ENCODE measurements at regions not wholly inside any gene's neighbourhood (a gene's known extent, or its start where the extent isn't known, plus 50 kb on each side); places are given as distances from the start of the nearest gene placed in this dataset.

- H3K36me3 ChIP-seq = no peaks in the 10 kb centered on the region
- DNase-seq (no peak), ATAC-seq (no peak)
- no peak overlapping the region for H3K4me3 ChIP-seq
- H3K9me3 ChIP-seq = no peaks in the 10 kb centered on the region
- H3K27ac ChIP-seq = no peak overlapping the region
- intact Hi-C loops (cut with DNase I) = no loop called here
- TF ChIP-seq CTCF (IDR thresholded peaks at IDR 0.05) = no peak
- H3K27me3 ChIP-seq = no peaks in the 10 kb centered on the region
- no peaks in the 10 kb centered on the region for H3K4me1 ChIP-seq
These were observed 139.2 kb upstream of the COL11A1 start for GRCh38 chr1:103247517-103247916.

GRCh38 chr1:103243481-103243880 lies 135.2 kb upstream of the COL11A1 start:
- Histone ChIP-seq H3K4me3 (no peak overlapping the region), H3K9me3 (no peaks in the 10 kb centered on the region), H3K4me1 (no peaks in the 10 kb centered on the region), H3K36me3 (no peaks in the 10 kb centered on the region), H3K27me3 (no peaks in the 10 kb centered on the region), H3K27ac (no peak overlapping the region)
- no peak for TF ChIP-seq CTCF (IDR thresholded peaks at IDR 0.05)
- no peak for DNase-seq
- ATAC-seq = no peak
- intact Hi-C loops (cut with DNase I) = no loop called here

GRCh38 chr1:103239034-103239433 lies 130.7 kb upstream of the COL11A1 start:
- Histone ChIP-seq H3K4me3 (no peak overlapping the region), H3K9me3 (peaks cover 0 to 8% of the 10 kb centered on the region in 2 donors), H3K27me3 (no peaks in the 10 kb centered on the region), H3K27ac (no peak overlapping the region), H3K4me1 (no peaks in the 10 kb centered on the region), H3K36me3 (no peaks in the 10 kb centered on the region)
- ATAC-seq (no peak), DNase-seq (no peak)
- no peak for TF ChIP-seq CTCF (IDR thresholded peaks at IDR 0.05)
- intact Hi-C loops (cut with DNase I) = no loop called here

- intact Hi-C loops (cut with DNase I) = no loop called here
- ATAC-seq (no peak), DNase-seq (no peak)
- no peak for TF ChIP-seq CTCF (IDR thresholded peaks at IDR 0.05)
- H3K27ac ChIP-seq = no peak overlapping the region
- H3K9me3 ChIP-seq = no peaks in the 10 kb centered on the region
- H3K27me3 ChIP-seq = no peaks in the 10 kb centered on the region
- no peaks in the 10 kb centered on the region for H3K4me1 ChIP-seq
- H3K36me3 ChIP-seq = no peaks in the 10 kb centered on the region
- no peak overlapping the region for H3K4me3 ChIP-seq
These were observed 121.7 kb upstream of the COL11A1 start for GRCh38 chr1:103230061-103230460.

GRCh38 chr1:103220631-103221041 lies 112.3 kb upstream of the COL11A1 start:
- ATAC-seq (no peak), DNase-seq (no peak)
- Histone ChIP-seq H3K27ac (no peak overlapping the region), H3K4me1 (no peaks in the 10 kb centered on the region), H3K27me3 (no peaks in the 10 kb centered on the region), H3K36me3 (no peaks in the 10 kb centered on the region), H3K4me3 (no peak overlapping the region), H3K9me3 (no peaks in the 10 kb centered on the region)
- intact Hi-C loops (cut with DNase I) = no loop called here
- no peak for TF ChIP-seq CTCF (IDR thresholded peaks at IDR 0.05)
